ENCODE measurements at regions not wholly inside any gene's neighbourhood (a gene's known extent, or its start where the extent isn't known, plus 50 kb on each side); places are given as distances from the start of the nearest gene placed in this dataset.

DNA sequence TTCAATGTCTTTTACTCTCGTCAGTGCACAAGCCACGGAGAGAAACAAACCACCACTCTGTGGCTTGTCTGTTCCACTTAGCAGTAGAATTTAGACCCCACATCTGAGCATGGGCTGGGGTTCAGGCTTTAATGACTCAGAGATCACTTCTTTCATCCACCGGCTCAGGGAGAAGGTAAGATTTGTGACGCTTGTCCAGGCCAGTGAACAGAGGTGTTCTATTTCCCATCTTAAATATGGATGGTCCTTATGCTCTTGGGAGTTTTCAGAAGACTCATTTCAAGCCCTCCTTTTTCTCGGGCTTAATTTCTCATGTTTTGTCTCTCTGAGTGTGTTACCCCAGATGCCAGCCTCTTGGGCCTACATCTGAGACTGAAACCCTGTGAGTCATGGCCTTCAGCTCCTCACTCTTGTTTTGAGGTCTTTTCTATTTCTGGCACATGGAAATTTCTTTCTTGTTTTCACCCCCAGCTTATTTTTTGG, 127.4 kb upstream of the SFRP2 start:
- no peak overlapping the region for H3K27ac Mint-ChIP-seq (ENCODE audit: unreplicated experiment)
- H3K27me3 Mint-ChIP-seq (ENCODE audit: low read depth): no peaks in the 10 kb centered on the region
- H3K4me3 Mint-ChIP-seq: no peak overlapping the region
- DNase-seq (ENCODE audit: low read depth, low spot score): no peak
- TF ChIP-seq CTCF (conservative IDR thresholded peaks at IDR 0.05): no peak
- H3K36me3 Mint-ChIP-seq (ENCODE audit: low read depth): peaks cover 11% of the 10 kb centered on the region
- no peaks in the 10 kb centered on the region for H3K4me1 Mint-ChIP-seq
- H3K9me3 Mint-ChIP-seq: no peaks in the 10 kb centered on the region

DNA sequence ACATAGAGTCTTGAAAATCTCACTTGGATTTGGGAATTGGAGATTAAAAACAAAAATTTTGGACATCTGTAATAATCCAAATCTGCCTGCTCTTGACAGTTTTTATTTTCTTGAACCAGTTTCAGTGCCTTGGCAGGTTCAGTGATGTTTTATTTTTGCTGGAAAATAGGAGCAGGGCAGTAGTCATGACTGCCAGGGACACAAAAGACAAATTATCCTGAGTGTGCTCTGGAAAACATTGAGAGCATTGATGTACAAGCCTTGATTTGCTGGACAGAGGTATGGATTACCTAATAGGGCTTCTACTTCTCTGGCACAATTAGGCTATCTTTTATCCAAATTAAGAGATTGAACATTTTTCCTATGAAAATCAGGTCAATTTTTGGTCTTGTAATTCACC, 123.4 kb upstream of the SFRP2 start:
- peaks cover 9% of the 10 kb centered on the region for H3K4me1 Mint-ChIP-seq
- no peak for DNase-seq (ENCODE audit: low read depth, low spot score)
- peaks cover 16% of the 10 kb centered on the region for H3K36me3 Mint-ChIP-seq (ENCODE audit: low read depth)
- H3K27ac Mint-ChIP-seq (ENCODE audit: unreplicated experiment): no peak overlapping the region
- H3K27me3 Mint-ChIP-seq (ENCODE audit: low read depth): no peaks in the 10 kb centered on the region
- no peak for TF ChIP-seq CTCF (conservative IDR thresholded peaks at IDR 0.05)
- H3K4me3 Mint-ChIP-seq: no peak overlapping the region
- H3K9me3 Mint-ChIP-seq: no peaks in the 10 kb centered on the region

DNA sequence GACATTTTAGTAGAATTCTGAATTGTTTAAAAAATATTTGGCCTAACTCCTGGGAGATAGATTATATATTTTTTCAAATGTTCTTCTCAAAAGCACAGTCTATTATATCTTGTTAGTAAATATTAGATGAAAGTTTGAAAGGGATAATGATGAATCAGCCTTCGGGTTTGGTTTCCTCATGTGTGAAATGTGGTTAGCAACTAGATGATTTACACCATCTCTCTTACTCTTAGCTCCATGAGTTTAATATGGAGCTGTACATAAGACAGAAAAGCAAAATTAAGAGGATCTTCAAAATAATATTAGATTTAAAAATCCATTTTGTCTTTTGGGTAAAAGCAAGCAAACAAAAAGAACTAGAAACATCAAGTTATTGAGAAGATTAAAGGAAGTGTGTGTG, 120.8 kb upstream of the SFRP2 start:
- no peaks in the 10 kb centered on the region for H3K27me3 Mint-ChIP-seq (ENCODE audit: low read depth)
- H3K4me1 Mint-ChIP-seq: peaks cover 11% of the 10 kb centered on the region
- no peak overlapping the region for H3K4me3 Mint-ChIP-seq
- peaks cover 26% of the 10 kb centered on the region for H3K36me3 Mint-ChIP-seq (ENCODE audit: low read depth)
- DNase-seq (ENCODE audit: low read depth, low spot score): no peak
- TF ChIP-seq CTCF (conservative IDR thresholded peaks at IDR 0.05): no peak
- H3K27ac Mint-ChIP-seq (ENCODE audit: unreplicated experiment): no peak overlapping the region
- H3K9me3 Mint-ChIP-seq: peaks cover 7% of the 10 kb centered on the region

DNA sequence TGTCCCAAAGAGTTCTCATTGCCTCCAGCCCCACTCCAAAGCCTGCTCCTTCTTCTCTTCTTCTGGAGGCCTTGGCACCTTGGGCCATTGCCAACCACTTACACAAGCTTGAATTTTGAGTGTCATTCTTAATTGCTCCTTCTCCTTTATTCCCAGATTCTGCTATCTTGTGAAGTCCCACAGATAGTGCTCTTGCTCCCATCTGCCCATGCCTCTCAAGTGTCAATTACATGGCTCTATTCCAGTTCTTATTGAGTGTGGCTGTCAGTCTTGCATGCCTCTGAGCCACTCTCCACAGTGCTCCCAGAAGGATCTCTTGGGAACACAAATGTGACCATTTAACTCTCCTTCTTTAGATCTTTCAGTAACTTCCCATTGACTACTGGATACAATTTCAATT, 117.3 kb upstream of the SFRP2 start:
- Mint-ChIP-seq H3K4me1 (peaks cover 11% of the 10 kb centered on the region), H3K27ac (ENCODE audit: unreplicated experiment) (no peak overlapping the region), H3K36me3 (ENCODE audit: low read depth) (peaks cover 21% of the 10 kb centered on the region), H3K4me3 (no peak overlapping the region), H3K9me3 (peaks cover 7% of the 10 kb centered on the region), H3K27me3 (ENCODE audit: low read depth) (no peaks in the 10 kb centered on the region)
- TF ChIP-seq CTCF (conservative IDR thresholded peaks at IDR 0.05): no peak
- no peak for DNase-seq (ENCODE audit: low read depth, low spot score)

DNA sequence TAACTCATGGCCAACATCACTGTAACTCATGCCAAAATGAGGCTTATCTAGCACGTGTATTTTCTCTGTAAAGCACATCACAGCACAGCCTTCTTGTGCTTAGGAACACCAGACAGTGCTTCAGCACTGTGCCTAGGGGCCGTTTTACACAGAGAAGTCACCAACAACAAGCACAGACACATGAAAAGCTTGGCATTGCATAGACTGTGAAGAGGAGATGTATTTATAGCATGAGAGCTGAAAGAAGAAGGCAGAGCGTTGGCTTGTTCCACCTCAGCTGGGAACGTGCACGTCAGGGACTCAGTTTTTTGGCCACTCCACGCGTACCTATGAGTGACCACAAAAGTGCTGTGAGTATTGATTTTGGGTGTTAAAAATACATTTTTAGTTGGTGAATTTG, 116.3 kb upstream of the SFRP2 start:
- no peak overlapping the region for H3K4me3 Mint-ChIP-seq
- H3K27me3 Mint-ChIP-seq (ENCODE audit: low read depth): no peaks in the 10 kb centered on the region
- H3K9me3 Mint-ChIP-seq: peaks cover 7% of the 10 kb centered on the region
- no peak for TF ChIP-seq CTCF (conservative IDR thresholded peaks at IDR 0.05)
- H3K4me1 Mint-ChIP-seq: peaks cover 14% of the 10 kb centered on the region
- no peak overlapping the region for H3K27ac Mint-ChIP-seq (ENCODE audit: unreplicated experiment)
- H3K36me3 Mint-ChIP-seq (ENCODE audit: low read depth): peaks cover 23% of the 10 kb centered on the region
- no peak for DNase-seq (ENCODE audit: low read depth, low spot score)

DNA sequence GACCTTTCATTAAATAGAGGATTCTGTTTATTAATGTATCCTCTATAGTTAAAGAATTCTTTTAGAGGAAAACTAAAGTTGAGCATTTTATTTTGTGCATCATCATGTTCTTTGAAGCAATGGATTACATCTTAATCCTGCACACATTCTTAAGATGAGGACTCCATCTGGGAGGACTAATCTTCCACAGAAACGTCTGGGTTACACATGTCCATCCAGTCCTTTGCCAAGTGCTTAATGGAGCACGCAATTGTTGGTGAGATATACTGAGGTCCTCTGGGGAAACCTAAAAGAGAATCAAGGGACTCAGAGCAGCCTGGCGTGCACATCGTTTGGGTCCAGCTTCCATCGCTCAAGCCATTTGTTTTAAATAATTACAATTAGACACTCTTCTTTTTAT, 115.1 kb upstream of the SFRP2 start:
- peaks cover 19% of the 10 kb centered on the region for H3K4me1 Mint-ChIP-seq
- H3K27ac Mint-ChIP-seq (ENCODE audit: unreplicated experiment): no peak overlapping the region
- no peak overlapping the region for H3K4me3 Mint-ChIP-seq
- no peak for DNase-seq (ENCODE audit: low read depth, low spot score)
- TF ChIP-seq CTCF (conservative IDR thresholded peaks at IDR 0.05): no peak
- peaks cover 7% of the 10 kb centered on the region for H3K9me3 Mint-ChIP-seq
- H3K36me3 Mint-ChIP-seq (ENCODE audit: low read depth): peaks cover 20% of the 10 kb centered on the region
- no peaks in the 10 kb centered on the region for H3K27me3 Mint-ChIP-seq (ENCODE audit: low read depth)
